Smooth muscle cell (in vitro differentiated cells): ENCODE measurements at regions not wholly inside any gene's neighbourhood (a gene's known extent, or its start where the extent isn't known, plus 50 kb on each side); places are given as distances from the start of the nearest gene placed in this dataset.

Experiments used
- DNase-seq: peaks from one replicate; lab custom pipeline; 2025; ENCODE audit not compliant: unreplicated experiment; lab: John Stamatoyannopoulos, UW
- H2AFZ ChIP-seq: fragments of 200-600 bp; sonication (generic); 2 replicates; pipeline ENCODE4 v1.6.0; 2016; ENCODE audit warnings: antibody characterized with exemption, low read depth, mild to moderate bottlenecking
- H3F3A ChIP-seq: fragments of 200-600 bp; sonication (generic); 2 replicates; pipeline ENCODE4 v1.6.0; 2017; ENCODE audit warnings: antibody characterized with exemption, low read depth
- H3K27ac ChIP-seq: fragments of 200-600 bp; sonication (generic); 2 replicates; pipeline ENCODE4 v1.5.1; 2016; ENCODE audit warnings: low read depth, mild to moderate bottlenecking
- H3K27me3 ChIP-seq: fragments of 200-600 bp; sonication (generic); 2 replicates; pipeline ENCODE4 v1.6.1; 2016; ENCODE audit warnings: low read depth, mild to moderate bottlenecking
- H3K36me3 ChIP-seq: fragments of 200-600 bp; sonication (generic); 2 replicates; pipeline ENCODE4 v1.5.1; 2016; ENCODE audit warnings: low read depth
- H3K4me1 ChIP-seq: fragments of 200-600 bp; sonication (generic); 2 replicates; pipeline ENCODE4 v1.5.1; 2016; ENCODE audit warnings: low read depth
- H3K4me2 ChIP-seq: fragments of 200-600 bp; sonication (generic); 2 replicates; pipeline ENCODE4 v1.6.0; 2016; ENCODE audit warnings: mild to moderate bottlenecking
- H3K4me3 ChIP-seq: fragments of 200-600 bp; sonication (generic); 2 replicates; pipeline ENCODE4 v1.5.1; 2016; ENCODE audit warnings: mild to moderate bottlenecking
- H3K79me2 ChIP-seq: fragments of 200-600 bp; sonication (generic); 2 replicates; pipeline ENCODE4 v1.6.0; 2016; ENCODE audit warnings: low read depth, mild to moderate bottlenecking
- H3K9ac ChIP-seq: fragments of 200-600 bp; sonication (generic); 2 replicates; pipeline ENCODE4 v1.6.0; 2016; ENCODE audit warnings: low read depth
- H3K9me3 ChIP-seq: fragments of 200-600 bp; sonication (generic); replicated peaks from 2 replicates; pipeline ENCODE4 v1.5.1; 2016; ENCODE audit warnings: low read depth
- H4K20me1 ChIP-seq: fragments of 200-600 bp; sonication (generic); 2 replicates; pipeline ENCODE4 v1.6.0; 2016; ENCODE audit warnings: low read depth
- CTCF ChIP-seq: fragments of 200-600 bp; sonication (generic); IDR thresholded peaks from 2 replicates; pipeline ENCODE4 v1.5.1; 2017; ENCODE audit warnings: borderline replicate concordance, mild to moderate bottlenecking, antibody characterized with exemption; ENCODE audit not compliant: insufficient read depth, poor library complexity, severe bottlenecking
- WGBS: methylation state at CpG from one replicate; pipeline ENCODE4 v1.1.7; 2016; ENCODE audit warnings: low lambda C conversion rate; 5-methylcytosine and 5-hydroxymethylcytosine counted together

- TF ChIP-seq CTCF, result no peak
- Histone ChIP-seq H3K9me3 (no peaks in the 10 kb centered on the region), H2AFZ (no peak overlapping the region), H4K20me1 (no peaks in the 10 kb centered on the region), H3K4me1 (no peaks in the 10 kb centered on the region), H3K4me2 (no peak overlapping the region), H3K9ac (no peak overlapping the region), H3K4me3 (no peak overlapping the region), H3K27ac (no peak overlapping the region), H3K27me3 (no peaks in the 10 kb centered on the region), H3K36me3 (no peaks in the 10 kb centered on the region), H3K79me2 (no peaks in the 10 kb centered on the region), H3F3A (no peaks in the 10 kb centered on the region)
- WGBS, result 86% methylated on average over 6 of the region's 6 CpGs
- DNase-seq, result no peak
These were observed 181.4 kb downstream of the TLE3 start for GRCh38 chr15:69916169-69916785.

- Histone ChIP-seq H3K4me1 (no peaks in the 10 kb centered on the region), H4K20me1 (no peaks in the 10 kb centered on the region), H3K4me2 (no peak overlapping the region), H3K9ac (no peak overlapping the region), H3K27ac (no peak overlapping the region), H3K4me3 (no peak overlapping the region), H3K79me2 (no peaks in the 10 kb centered on the region), H2AFZ (no peak overlapping the region), H3K36me3 (no peaks in the 10 kb centered on the region), H3F3A (no peaks in the 10 kb centered on the region), H3K27me3 (no peaks in the 10 kb centered on the region), H3K9me3 (no peaks in the 10 kb centered on the region)
- DNase-seq, result no peak
- 93% methylated on average over 2 of the region's 2 CpGs for WGBS
- TF ChIP-seq CTCF, result no peak
These were observed 180.7 kb downstream of the TLE3 start for GRCh38 chr15:69917056-69917455.

- 64% methylated on average over 5 of the region's 5 CpGs for WGBS
These were observed 177.9 kb downstream of the TLE3 start for GRCh38 chr15:69919816-69920215.

More at GRCh38 chr15:69919816-69920215, 177.9 kb downstream of the TLE3 start:
- H3F3A ChIP-seq, result no peaks in the 10 kb centered on the region
- H3K27ac ChIP-seq, result no peak overlapping the region
- peaks cover 4% of the 10 kb centered on the region for H3K9me3 ChIP-seq
- H4K20me1 ChIP-seq, result no peaks in the 10 kb centered on the region
- H3K4me3 ChIP-seq, result no peak overlapping the region
- H3K79me2 ChIP-seq, result no peaks in the 10 kb centered on the region
- no peaks in the 10 kb centered on the region for H3K27me3 ChIP-seq
- no peak for TF ChIP-seq CTCF
- H2AFZ ChIP-seq, result no peak overlapping the region
- H3K4me1 ChIP-seq, result no peaks in the 10 kb centered on the region
- no peak overlapping the region for H3K4me2 ChIP-seq
- no peak overlapping the region for H3K9ac ChIP-seq
- peaks cover 3% of the 10 kb centered on the region for H3K36me3 ChIP-seq
- DNase-seq, result no peak
